Endothelial cell of umbilical vein (primary cell): ENCODE measurements at regions not wholly inside any gene's neighbourhood (a gene's known extent, or its start where the extent isn't known, plus 50 kb on each side); places are given as distances from the start of the nearest gene placed in this dataset.

ENCODE experiments used
- BruUV-seq: library from RNA; stranded (reverse); fragments of 400-500 nt; replicated peaks from 2 replicates; lab custom pipeline; 2021; lab: Mats Ljungman, UMichigan
- CTCF ChIA-PET: fragments of 300-600, 350-600 bp; sonication (Branson Sonifier 250); formaldehyde crosslinking; loops from one replicate; lab custom pipeline; 2021; ENCODE audit warnings: antibody characterized with exemption, inconsistent platforms; lab: Charles Lee
- POLR2A ChIA-PET: fragments of 300-600, 350-600 bp; sonication (Branson Sonifier 250); formaldehyde crosslinking; loops from one replicate; lab custom pipeline; 2021; ENCODE audit warnings: antibody characterized with exemption, inconsistent platforms; lab: Charles Lee
- DNase-seq: peaks from one replicate; pipeline ENCODE4 v3.0.0-alpha.2; 2011; ENCODE audit warnings: low read depth, low spot score
- FAIRE-seq: peaks from 2 replicates; lab custom pipeline; 2011; peaks lifted over from hg19 to GRCh38; lab: Jason Lieb, UNC
- H2AFZ ChIP-seq: 2 replicates; pipeline ENCODE4 v1.6.0; 2012; ENCODE audit warnings: low read depth, low read length, control low read depth, inconsistent platforms
- H3K27ac ChIP-seq: 2 replicates; pipeline ENCODE4 v1.5.1; 2011; ENCODE audit warnings: low read depth, mild to moderate bottlenecking, control low read depth, low read length, moderate library complexity; ENCODE audit not compliant: insufficient read depth
- H3K27me3 ChIP-seq, 2 experiments: 2 replicates each; pipeline versions ENCODE4 v1.6.0 to v1.6.1; 2011; ENCODE audit warnings: low read length in 2 of 2, mixed read lengths in 1 of 2; ENCODE audit not compliant: control insufficient read depth in 2 of 2, insufficient read depth in 2 of 2
- H3K36me3 ChIP-seq, 2 experiments: 2 replicates in 1 of 2; 3 replicates in 1 of 2; pipeline ENCODE4 v1.5.1; 2011; ENCODE audit warnings: low read length in 2 of 2, mild to moderate bottlenecking in 1 of 2, moderate library complexity in 1 of 2; ENCODE audit not compliant: control insufficient read depth in 2 of 2, insufficient read depth in 2 of 2; ENCODE audit errors: extremely low read depth in 1 of 2
- H3K4me1 ChIP-seq: 3 replicates; pipeline ENCODE4 v1.5.1; 2011; ENCODE audit warnings: mild to moderate bottlenecking, low read length; ENCODE audit not compliant: control insufficient read depth, insufficient read depth; ENCODE audit errors: extremely low read depth
- H3K4me2 ChIP-seq: 2 replicates; pipeline ENCODE4 v1.6.1; 2011; ENCODE audit warnings: low read length, control low read depth, mixed read lengths; ENCODE audit not compliant: insufficient read depth
- H3K4me3 ChIP-seq, 3 experiments: fragments of 200-600 bp in 1 of 3; sonication (generic), shearing (Covaris generic) in 1 of 3; replicated peaks in 1 of 3; 2 replicates each; pipeline ENCODE4 v1.5.1; 2011 to 2016; ENCODE audit warnings: control low read depth in 3 of 3, low read length in 3 of 3, mild to moderate bottlenecking in 2 of 3, inconsistent platforms in 1 of 3, low read depth in 1 of 3, moderate library complexity in 1 of 3; ENCODE audit not compliant: insufficient read depth in 1 of 3
- H3K79me2 ChIP-seq: 2 replicates; pipeline ENCODE4 v1.6.0; 2012; ENCODE audit warnings: low read length, inconsistent platforms; ENCODE audit not compliant: control insufficient read depth, insufficient read depth
- H3K9ac ChIP-seq: replicated peaks from 2 replicates; pipeline ENCODE3; 2011; ENCODE audit warnings: low read length, control low read depth; ENCODE audit not compliant: insufficient read depth; ENCODE audit errors: extremely low read depth
- H3K9me1 ChIP-seq: replicated peaks from 3 replicates; pipeline ENCODE4 v1.6.0; 2011; ENCODE audit warnings: mild to moderate bottlenecking, low read length; ENCODE audit not compliant: control insufficient read depth, insufficient read depth; ENCODE audit errors: extremely low read depth
- H3K9me3 ChIP-seq: replicated peaks from 2 replicates; pipeline ENCODE4 v1.5.1; 2012; ENCODE audit warnings: low read length, inconsistent platforms; ENCODE audit not compliant: control insufficient read depth, insufficient read depth
- H4K20me1 ChIP-seq: replicated peaks from 2 replicates; pipeline ENCODE3; 2011; ENCODE audit warnings: mild to moderate bottlenecking, low read length; ENCODE audit not compliant: control insufficient read depth, insufficient read depth; ENCODE audit errors: extremely low read depth
- EZH2 ChIP-seq: IDR thresholded peaks from 2 replicates; pipeline ENCODE4 v1.6.1; 2012; ENCODE audit warnings: borderline replicate concordance, low read depth, mild to moderate bottlenecking, moderate library complexity, low read length, inconsistent platforms; ENCODE audit not compliant: severe bottlenecking
- FOS ChIP-seq: IDR thresholded peaks from 2 replicates; pipeline ENCODE4 v1.6.1; 2011; ENCODE audit warnings: mild to moderate bottlenecking, low read length, moderate library complexity, borderline replicate concordance; ENCODE audit not compliant: insufficient read depth
- GATA2 ChIP-seq: IDR thresholded peaks from 2 replicates; pipeline ENCODE4 v1.7.0; 2011; ENCODE audit warnings: low read depth, mild to moderate bottlenecking, moderate library complexity, mixed read lengths, low read length; ENCODE audit not compliant: insufficient read length, insufficient read depth
- JUN ChIP-seq: IDR thresholded peaks from 2 replicates; pipeline ENCODE4 v1.6.1; 2011; ENCODE audit warnings: borderline replicate concordance, low read depth; ENCODE audit not compliant: insufficient read length, insufficient read depth
- MYC ChIP-seq: IDR thresholded peaks from one replicate; pipeline ENCODE4 v1.6.1; 2011; ENCODE audit warnings: mild to moderate bottlenecking, low read depth, low read length
- POLR2A ChIP-seq: IDR thresholded peaks from 2 replicates; pipeline ENCODE4 v1.6.1; 2012; ENCODE audit warnings: low read depth, mild to moderate bottlenecking, control low read depth, low read length
- POLR2AphosphoS5 ChIP-seq: IDR thresholded peaks from 2 replicates; pipeline ENCODE4 v1.6.1; 2012; ENCODE audit warnings: low read depth, mild to moderate bottlenecking, control low read depth, low read length, moderate library complexity; ENCODE audit not compliant: insufficient read depth
- dilution Hi-C: fragments of 300-500 bp; cut with MboI; formaldehyde crosslinking; loops from one replicate; pipeline ENCODE4 v1.15.0; 2019; ENCODE audit warnings: low sequenced_read_pairs; ENCODE audit not compliant: extremely low pct_ligation_motif_present
- intact Hi-C: fragments of 100-400 bp; cut with micrococcal nuclease; formaldehyde crosslinking; loops from one replicate; pipeline ENCODE4 v1.10.0; 2022
- TF ChIP-seq, protein P1 (sequence below): IDR thresholded peaks from 2 replicates; pipeline ENCODE4 v1.6.1; 2011; ENCODE audit not compliant: insufficient read depth, insufficient read length
- TF ChIP-seq, protein P2 (sequence below), 2 donors: IDR thresholded peaks; 1 replicate in 1 of 2; 2 replicates in 1 of 2; pipeline ENCODE4 v1.5.1; 2011; ENCODE audit warnings: low read length in 2 of 2, mild to moderate bottlenecking in 2 of 2, moderate library complexity in 2 of 2, control low read depth in 1 of 2, inconsistent platforms in 1 of 2, low read depth in 1 of 2; ENCODE audit not compliant: insufficient read depth in 1 of 2; ENCODE audit errors: extremely low read depth in 1 of 2

GRCh38 chr18:75871596-75871995 is 444.1 kb upstream of the SMIM21 start:
- Histone ChIP-seq H3K9me1 (no peaks in the 10 kb centered on the region), H3K79me2 (no peaks in the 10 kb centered on the region), H3K27me3 (no peaks in the 10 kb centered on the region), H2AFZ (no peak overlapping the region), H3K9ac (no peak overlapping the region), H4K20me1 (no peaks in the 10 kb centered on the region), H3K9me3 (peaks cover 10% of the 10 kb centered on the region), H3K27ac (no peak overlapping the region), H3K4me2 (no peak overlapping the region), H3K4me3 (no peak overlapping the region), H3K4me1 (no peaks in the 10 kb centered on the region), H3K36me3 (no peaks in the 10 kb centered on the region)
- CTCF ChIA-PET: no interaction called here
- DNase-seq: no peak
- BruUV-seq: no TSS peak
- intact Hi-C loops: no loop called here
- dilution Hi-C loops: no loop called here
- POLR2A ChIA-PET: no interaction called here
- no peak for TF ChIP-seq GATA2
- TF ChIP-seq, protein P1, sequence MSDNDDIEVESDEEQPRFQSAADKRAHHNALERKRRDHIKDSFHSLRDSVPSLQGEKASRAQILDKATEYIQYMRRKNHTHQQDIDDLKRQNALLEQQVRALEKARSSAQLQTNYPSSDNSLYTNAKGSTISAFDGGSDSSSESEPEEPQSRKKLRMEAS: no peak
- no peak for TF ChIP-seq POLR2AphosphoS5
- no peak for TF ChIP-seq FOS
- TF ChIP-seq JUN: no peak
- no peak for TF ChIP-seq EZH2
- no peak for TF ChIP-seq POLR2A
- TF ChIP-seq MYC: no peak
- TF ChIP-seq, protein P2, sequence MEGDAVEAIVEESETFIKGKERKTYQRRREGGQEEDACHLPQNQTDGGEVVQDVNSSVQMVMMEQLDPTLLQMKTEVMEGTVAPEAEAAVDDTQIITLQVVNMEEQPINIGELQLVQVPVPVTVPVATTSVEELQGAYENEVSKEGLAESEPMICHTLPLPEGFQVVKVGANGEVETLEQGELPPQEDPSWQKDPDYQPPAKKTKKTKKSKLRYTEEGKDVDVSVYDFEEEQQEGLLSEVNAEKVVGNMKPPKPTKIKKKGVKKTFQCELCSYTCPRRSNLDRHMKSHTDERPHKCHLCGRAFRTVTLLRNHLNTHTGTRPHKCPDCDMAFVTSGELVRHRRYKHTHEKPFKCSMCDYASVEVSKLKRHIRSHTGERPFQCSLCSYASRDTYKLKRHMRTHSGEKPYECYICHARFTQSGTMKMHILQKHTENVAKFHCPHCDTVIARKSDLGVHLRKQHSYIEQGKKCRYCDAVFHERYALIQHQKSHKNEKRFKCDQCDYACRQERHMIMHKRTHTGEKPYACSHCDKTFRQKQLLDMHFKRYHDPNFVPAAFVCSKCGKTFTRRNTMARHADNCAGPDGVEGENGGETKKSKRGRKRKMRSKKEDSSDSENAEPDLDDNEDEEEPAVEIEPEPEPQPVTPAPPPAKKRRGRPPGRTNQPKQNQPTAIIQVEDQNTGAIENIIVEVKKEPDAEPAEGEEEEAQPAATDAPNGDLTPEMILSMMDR (IDR thresholded peaks at IDR 0.05; ENCODE audit: extremely low read depth in 1 of 2, insufficient read depth in 1 of 2, low read depth in 1 of 2, low read length in 2 of 2): no peak
- no peak for FAIRE-seq
